Keratinocyte (primary cell): ENCODE measurements at regions not wholly inside any gene's neighbourhood (a gene's known extent, or its start where the extent isn't known, plus 50 kb on each side); places are given as distances from the start of the nearest gene placed in this dataset.

Experiments
- DNase-seq: peaks from one replicate; pipeline ENCODE4 v3.0.0-alpha.2; 2011; ENCODE audit warnings: low read depth, missing footprints, low spot score
- FAIRE-seq: peaks from 2 replicates; lab custom pipeline; 2011; peaks lifted over from hg19 to GRCh38; lab: Jason Lieb, UNC
- H2AFZ ChIP-seq: 2 replicates; pipeline ENCODE4 v1.6.0; 2012; ENCODE audit warnings: low read length, control low read depth, inconsistent platforms; ENCODE audit not compliant: control insufficient read depth
- H3K27ac ChIP-seq: 2 replicates; pipeline ENCODE4 v1.5.1; 2011; ENCODE audit warnings: low read length; ENCODE audit not compliant: control insufficient read depth, insufficient read depth
- H3K27me3 ChIP-seq: 3 replicates; pipeline ENCODE4 v1.6.0; 2011; ENCODE audit warnings: low read length; ENCODE audit not compliant: control insufficient read depth, insufficient read depth; ENCODE audit errors: extremely low read depth
- H3K36me3 ChIP-seq, 2 experiments: 2 replicates in 1 of 2; 3 replicates in 1 of 2; pipeline ENCODE4 v1.5.1; 2011; ENCODE audit warnings: low read length in 2 of 2, mild to moderate bottlenecking in 1 of 2; ENCODE audit not compliant: control insufficient read depth in 2 of 2, insufficient read depth in 2 of 2; ENCODE audit errors: extremely low read depth in 1 of 2
- H3K4me1 ChIP-seq: 3 replicates; pipeline ENCODE4 v1.5.1; 2011; ENCODE audit warnings: low read length; ENCODE audit not compliant: control insufficient read depth, insufficient read depth; ENCODE audit errors: extremely low read depth
- H3K4me2 ChIP-seq: 3 replicates; pipeline ENCODE4 v1.6.0; 2011; ENCODE audit warnings: low read depth, low read length; ENCODE audit not compliant: control insufficient read depth, insufficient read depth; ENCODE audit errors: extremely low read depth
- H3K4me3 ChIP-seq, 3 experiments: fragments of 200-600 bp in 1 of 3; sonication (generic) in 1 of 3; 2 replicates in 2 of 3; 3 replicates in 1 of 3; pipeline ENCODE4 v1.5.1; 2011 to 2016; ENCODE audit warnings: low read length in 3 of 3, mild to moderate bottlenecking in 3 of 3, control low read depth in 2 of 3, inconsistent platforms in 1 of 3, low read depth in 1 of 3, mixed read lengths in 1 of 3, mixed run types in 1 of 3, moderate library complexity in 1 of 3; ENCODE audit not compliant: control insufficient read depth in 2 of 3, insufficient read depth in 2 of 3; ENCODE audit errors: extremely low read depth in 1 of 3
- H3K79me2 ChIP-seq: 2 replicates; pipeline ENCODE4 v1.6.0; 2012; ENCODE audit warnings: low read length; ENCODE audit not compliant: control insufficient read depth, insufficient read depth
- H3K9ac ChIP-seq: 3 replicates; pipeline ENCODE4 v1.6.0; 2011; ENCODE audit warnings: low read length; ENCODE audit not compliant: control insufficient read depth, insufficient read depth; ENCODE audit errors: extremely low read depth
- H3K9me1 ChIP-seq: 3 replicates; pipeline ENCODE4 v1.6.0; 2011; ENCODE audit warnings: low read length; ENCODE audit not compliant: control insufficient read depth, insufficient read depth; ENCODE audit errors: extremely low read depth
- H3K9me3 ChIP-seq: 2 replicates; pipeline ENCODE4 v1.5.1; 2012; ENCODE audit warnings: low read depth, low read length; ENCODE audit not compliant: control insufficient read depth
- H4K20me1 ChIP-seq: 3 replicates; pipeline ENCODE4 v1.6.0; 2011; ENCODE audit warnings: low read length; ENCODE audit not compliant: control insufficient read depth, insufficient read depth; ENCODE audit errors: extremely low read depth
- CTCF ChIP-seq, 3 experiments: IDR thresholded peaks in 1 of 3; conservative IDR thresholded peaks in 1 of 3; optimal IDR thresholded peaks in 1 of 3; 2 replicates in 2 of 3; 3 replicates in 1 of 3; pipeline versions ENCODE3 to v1.5.1; 2011; ENCODE audit warnings: low read length in 3 of 3, mild to moderate bottlenecking in 3 of 3, moderate library complexity in 2 of 3, control low read depth in 1 of 3, inconsistent platforms in 1 of 3; ENCODE audit not compliant: insufficient read depth in 2 of 3; ENCODE audit errors: extremely low read depth in 1 of 3
- EZH2 ChIP-seq: IDR thresholded peaks from one replicate; pipeline ENCODE4 v1.6.1; 2012; ENCODE audit warnings: inconsistent platforms, mild to moderate bottlenecking, low read length, moderate library complexity
- dilution Hi-C: fragments of 300-500 bp; cut with MboI; formaldehyde crosslinking; loops from one replicate; pipeline ENCODE4 v1.7.0; 2020; ENCODE audit warnings: low sequenced_read_pairs; ENCODE audit not compliant: extremely low pct_ligation_motif_present

GRCh38 chr10:36173364-36173763 lies 531.3 kb upstream of the FZD8 start:
- no peak for FAIRE-seq
- no peak overlapping the region for H2AFZ ChIP-seq
- no peak overlapping the region for H3K4me2 ChIP-seq

GRCh38 chr10:36171953-36172940 lies 530.2 kb upstream of the FZD8 start:
- Histone ChIP-seq H3K4me2 (no peak overlapping the region), H3K27me3 (no peaks in the 10 kb centered on the region), H3K4me1 (no peaks in the 10 kb centered on the region), H4K20me1 (no peaks in the 10 kb centered on the region), H3K36me3 (no peaks in the 10 kb centered on the region), H2AFZ (no peak overlapping the region), H3K9ac (no peak overlapping the region), H3K9me3 (no peaks in the 10 kb centered on the region), H3K9me1 (no peaks in the 10 kb centered on the region), H3K27ac (no peak overlapping the region), H3K79me2 (no peaks in the 10 kb centered on the region), H3K4me3 (no peak overlapping the region)
- no peak for TF ChIP-seq EZH2
- no peak for TF ChIP-seq CTCF (optimal IDR thresholded peaks at IDR 0.05 in 1 of 3, IDR thresholded peaks at IDR 0.05 in 1 of 3, conservative IDR thresholded peaks at IDR 0.05 in 1 of 3; ENCODE audit: extremely low read depth in 1 of 3, insufficient read depth in 2 of 3, low read length in 3 of 3)
- dilution Hi-C loops: no loop called here
- DNase-seq (no peak), FAIRE-seq (no peak)

More at GRCh38 chr10:36173364-36173763, 531.3 kb upstream of the FZD8 start:
- H3K36me3 ChIP-seq: no peaks in the 10 kb centered on the region
- TF ChIP-seq CTCF (optimal IDR thresholded peaks at IDR 0.05 in 1 of 3, IDR thresholded peaks at IDR 0.05 in 1 of 3, conservative IDR thresholded peaks at IDR 0.05 in 1 of 3; ENCODE audit: extremely low read depth in 1 of 3, insufficient read depth in 2 of 3, low read length in 3 of 3): no peak
- no peak for TF ChIP-seq EZH2
- no peaks in the 10 kb centered on the region for H3K4me1 ChIP-seq
- no peak for DNase-seq
- H3K4me3 ChIP-seq: no peak overlapping the region
- no peaks in the 10 kb centered on the region for H3K27me3 ChIP-seq
- no peaks in the 10 kb centered on the region for H4K20me1 ChIP-seq
- dilution Hi-C loops: no loop called here
- H3K27ac ChIP-seq: no peak overlapping the region
- no peaks in the 10 kb centered on the region for H3K79me2 ChIP-seq
- no peak overlapping the region for H3K9ac ChIP-seq
- no peaks in the 10 kb centered on the region for H3K9me3 ChIP-seq
- H3K9me1 ChIP-seq: no peaks in the 10 kb centered on the region
